ENCODE measurements at regions not wholly inside any gene's neighbourhood (a gene's known extent, or its start where the extent isn't known, plus 50 kb on each side); places are given as distances from the start of the nearest gene placed in this dataset.

DNA sequence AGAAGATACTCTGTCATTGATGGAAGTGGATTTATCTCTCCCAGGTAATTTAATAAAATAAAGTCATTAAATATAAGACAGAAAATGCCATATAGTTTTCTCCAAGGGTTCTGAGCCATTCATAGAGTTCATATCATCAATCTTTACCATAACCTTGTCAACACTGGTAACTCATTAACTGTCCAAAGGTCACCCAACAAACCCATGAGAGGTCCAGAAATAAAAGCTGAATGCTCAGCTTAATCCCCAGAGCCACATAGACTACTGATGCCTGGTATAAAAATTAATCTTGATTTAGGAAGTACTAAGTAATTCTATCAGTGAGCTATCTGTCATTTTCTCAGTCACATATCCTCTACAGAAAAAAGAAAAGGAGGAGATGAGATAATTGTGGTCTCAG is 903.0 kb upstream of the DDX18 start:
- no peak overlapping the region for H3K4me3 Mint-ChIP-seq
- ChIA-PET POLR2A (no interaction called here), CTCF (no interaction called here)
- no peaks in the 10 kb centered on the region for H3K27me3 Mint-ChIP-seq
- DNase-seq = no peak
- H3K27ac Mint-ChIP-seq = no peak overlapping the region
- H3K9me3 Mint-ChIP-seq = no peaks in the 10 kb centered on the region
- H3K4me1 Mint-ChIP-seq = no peaks in the 10 kb centered on the region
- H3K36me3 Mint-ChIP-seq (ENCODE audit: low read depth) = no peaks in the 10 kb centered on the region

DNA sequence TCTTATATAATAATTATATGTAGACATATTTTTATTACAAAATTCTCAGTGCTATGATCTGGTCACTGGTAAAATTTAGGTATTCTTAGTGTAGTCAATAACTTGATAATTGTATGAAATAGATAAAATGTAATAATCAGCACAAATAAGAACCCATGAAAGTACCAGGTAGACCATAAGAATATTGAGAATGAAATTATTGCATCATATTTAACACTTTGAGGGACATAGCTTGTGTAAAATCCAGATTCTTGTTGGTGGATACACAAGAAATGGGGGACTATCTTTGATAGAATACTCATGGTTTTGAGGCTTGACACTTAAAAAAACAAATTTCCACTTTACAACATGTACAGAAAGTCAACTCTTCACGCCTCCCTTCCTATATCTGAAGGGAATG is 898.8 kb upstream of the DDX18 start:
- POLR2A ChIA-PET = no interaction called here

DNA sequence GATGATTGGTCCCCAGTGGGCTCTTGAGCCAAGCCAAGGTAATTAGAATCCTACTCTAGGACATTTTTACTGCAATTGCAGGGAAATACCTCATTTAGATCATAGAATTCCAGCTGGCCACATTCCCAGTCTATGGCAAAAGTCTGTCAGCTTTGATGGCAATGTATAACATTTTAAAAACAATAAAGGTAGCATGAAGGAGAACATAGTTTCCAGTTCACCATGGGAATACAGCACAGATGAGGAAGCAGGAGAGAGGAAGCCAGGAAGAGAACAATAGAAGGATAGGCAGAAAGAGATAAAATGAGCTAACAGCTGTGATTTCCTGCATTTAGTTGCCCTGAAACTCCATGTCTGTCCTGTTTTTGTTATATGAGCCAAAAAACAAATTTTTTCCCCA is 897.3 kb upstream of the DDX18 start:
- H3K27me3 Mint-ChIP-seq = no peaks in the 10 kb centered on the region
- DNase-seq = no peak
- no peak overlapping the region for H3K4me3 Mint-ChIP-seq
- no peak overlapping the region for H3K27ac Mint-ChIP-seq
- CTCF ChIA-PET = no interaction called here
- H3K36me3 Mint-ChIP-seq (ENCODE audit: low read depth) = no peaks in the 10 kb centered on the region
- no peaks in the 10 kb centered on the region for H3K9me3 Mint-ChIP-seq
- POLR2A ChIA-PET = no interaction called here
- no peaks in the 10 kb centered on the region for H3K4me1 Mint-ChIP-seq

More for the DNA sequence above, 898.8 kb upstream of the DDX18 start:
- H3K9me3 Mint-ChIP-seq = no peaks in the 10 kb centered on the region
- H3K4me1 Mint-ChIP-seq = no peaks in the 10 kb centered on the region
- no peaks in the 10 kb centered on the region for H3K27me3 Mint-ChIP-seq
- no peaks in the 10 kb centered on the region for H3K36me3 Mint-ChIP-seq (ENCODE audit: low read depth)
- H3K27ac Mint-ChIP-seq = no peak overlapping the region
- no peak overlapping the region for H3K4me3 Mint-ChIP-seq
- CTCF ChIA-PET = no interaction called here
- DNase-seq = no peak

DNA sequence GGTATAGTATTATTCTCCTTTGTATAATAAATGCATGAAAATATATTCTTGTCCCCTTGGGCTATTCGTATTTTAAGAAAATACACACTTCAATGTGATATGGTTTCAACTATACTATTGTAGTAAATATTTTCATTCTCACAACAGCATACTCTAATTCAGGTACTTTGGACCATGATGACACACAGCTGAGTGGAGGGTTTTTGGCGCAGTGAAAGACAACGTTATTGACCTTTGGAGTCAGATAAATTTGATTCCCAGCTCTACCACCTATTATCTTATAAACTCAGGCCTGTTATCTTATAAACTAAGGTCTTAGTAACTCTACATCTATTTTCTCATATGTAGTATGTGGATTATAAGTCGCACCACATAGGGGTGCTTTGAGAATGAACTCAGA is 895.9 kb upstream of the DDX18 start:
- H3K36me3 Mint-ChIP-seq (ENCODE audit: low read depth) = no peaks in the 10 kb centered on the region
- no peak overlapping the region for H3K27ac Mint-ChIP-seq
- ChIA-PET POLR2A (no interaction called here), CTCF (no interaction called here)
- no peak overlapping the region for H3K4me3 Mint-ChIP-seq
- H3K4me1 Mint-ChIP-seq = no peaks in the 10 kb centered on the region
- H3K9me3 Mint-ChIP-seq = no peaks in the 10 kb centered on the region
- no peak for DNase-seq
- no peaks in the 10 kb centered on the region for H3K27me3 Mint-ChIP-seq

DNA sequence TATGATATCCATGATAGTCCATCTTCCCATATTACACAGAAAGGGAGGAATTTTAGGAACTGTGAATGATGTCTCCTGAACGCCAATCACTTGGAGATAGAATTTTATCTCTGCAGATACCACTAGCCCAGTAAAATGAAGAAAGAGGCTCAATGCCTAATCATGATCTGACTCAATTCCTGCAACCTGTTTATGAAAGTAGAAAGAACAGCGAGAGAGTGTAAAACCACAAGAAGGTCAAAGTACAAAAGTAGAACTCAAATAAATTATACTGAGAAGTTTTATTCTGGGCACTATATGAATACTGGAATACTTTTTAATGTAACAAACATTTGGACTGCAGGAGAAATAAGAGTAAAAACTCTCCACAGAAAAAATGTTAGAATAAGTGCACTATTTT is 892.1 kb upstream of the DDX18 start:
- H3K4me3 Mint-ChIP-seq = no peak overlapping the region
- H3K36me3 Mint-ChIP-seq (ENCODE audit: low read depth) = no peaks in the 10 kb centered on the region
- no peaks in the 10 kb centered on the region for H3K27me3 Mint-ChIP-seq
- DNase-seq = no peak
- ChIA-PET POLR2A (no interaction called here), CTCF (no interaction called here)
- H3K27ac Mint-ChIP-seq = no peak overlapping the region
- H3K4me1 Mint-ChIP-seq = no peaks in the 10 kb centered on the region
- peaks cover under 1% of the 10 kb centered on the region for H3K9me3 Mint-ChIP-seq

DNA sequence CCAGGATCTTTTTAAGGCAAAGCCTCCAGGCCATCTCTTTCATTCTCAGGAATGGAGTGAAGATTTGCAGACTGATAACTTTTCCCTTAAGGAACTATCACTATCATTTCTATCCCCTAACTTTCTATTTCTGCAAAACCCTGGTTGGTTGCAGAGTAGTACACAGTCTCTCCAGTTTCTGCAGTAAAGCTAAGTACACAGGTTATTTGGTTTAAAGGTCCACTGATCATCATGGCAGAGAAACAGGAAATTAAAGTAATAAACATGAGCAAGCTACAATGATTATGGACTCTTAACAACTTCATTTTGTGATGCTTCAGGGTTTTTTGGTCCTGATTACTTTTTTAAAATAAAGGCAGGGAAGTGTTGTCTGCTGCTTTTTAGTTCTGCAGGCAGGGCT is 890.0 kb upstream of the DDX18 start:
- ChIA-PET POLR2A (no interaction called here), CTCF (no interaction called here)
- H3K4me3 Mint-ChIP-seq = no peak overlapping the region
- no peak for DNase-seq
- no peaks in the 10 kb centered on the region for H3K36me3 Mint-ChIP-seq (ENCODE audit: low read depth)
- H3K27ac Mint-ChIP-seq = no peak overlapping the region
- H3K4me1 Mint-ChIP-seq = no peaks in the 10 kb centered on the region
- no peaks in the 10 kb centered on the region for H3K27me3 Mint-ChIP-seq
- peaks cover 2% of the 10 kb centered on the region for H3K9me3 Mint-ChIP-seq

DNA sequence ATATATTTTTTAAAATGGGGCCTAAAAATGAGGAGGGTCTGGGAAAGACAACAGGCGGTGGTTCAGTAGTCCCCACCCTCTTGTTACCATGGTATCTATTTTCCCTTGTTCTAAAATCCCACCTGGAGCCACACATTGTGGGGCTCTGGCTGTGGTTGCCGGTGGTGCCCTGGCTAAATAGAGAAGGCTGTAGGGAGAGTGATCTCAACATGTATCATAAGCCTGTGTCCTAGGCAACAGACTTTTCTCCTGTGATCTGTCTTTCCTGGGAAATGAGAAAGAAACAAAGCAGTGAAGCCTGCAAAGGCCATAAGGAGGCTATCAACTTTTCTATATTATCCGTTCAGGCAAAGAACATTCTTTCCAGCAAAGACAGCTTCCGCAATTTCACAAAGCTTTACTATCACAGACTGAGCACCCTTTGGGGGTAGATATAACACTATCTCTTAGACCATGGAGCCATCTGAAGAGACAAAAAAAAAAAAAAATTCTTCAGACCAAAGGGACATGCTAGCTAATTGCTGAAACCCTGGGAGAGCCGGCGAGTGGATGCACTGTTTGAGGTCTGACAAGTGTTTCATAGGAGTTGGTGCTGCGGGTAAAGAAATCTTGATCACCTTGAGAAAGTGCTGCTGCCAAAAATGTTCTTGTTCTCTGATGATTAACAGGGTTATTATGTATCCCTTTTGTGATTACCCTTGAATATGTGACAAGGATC is 879.2 kb upstream of the DDX18 start:
- no peaks in the 10 kb centered on the region for H3K4me1 Mint-ChIP-seq
- H3K4me3 Mint-ChIP-seq = no peak overlapping the region
- H3K36me3 Mint-ChIP-seq (ENCODE audit: low read depth) = no peaks in the 10 kb centered on the region
- POLR2A ChIA-PET = no interaction called here
- no peak for DNase-seq
- H3K9me3 Mint-ChIP-seq = peaks cover 10% of the 10 kb centered on the region
- no peak overlapping the region for H3K27ac Mint-ChIP-seq
- CTCF ChIA-PET = no interaction called here
- no peaks in the 10 kb centered on the region for H3K27me3 Mint-ChIP-seq

DNA sequence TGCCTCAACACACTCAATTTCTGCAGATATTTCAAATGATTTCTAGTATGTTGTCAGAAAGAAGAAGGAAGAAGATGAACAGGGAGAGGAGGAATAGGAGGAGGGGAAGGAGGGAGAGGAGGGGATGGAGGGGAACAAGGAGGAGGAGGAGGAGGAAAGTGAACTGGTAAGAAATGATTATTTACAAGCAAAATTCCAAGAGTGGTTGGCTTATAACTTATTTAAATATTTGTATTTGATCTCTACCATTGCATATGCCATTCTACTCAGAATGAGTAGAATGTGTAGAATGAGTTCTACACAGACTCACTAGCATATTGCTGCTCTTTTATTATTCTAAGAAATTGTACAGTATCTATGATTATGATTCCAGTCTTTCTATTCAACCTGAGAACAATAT is 866.2 kb upstream of the DDX18 start:
- ChIA-PET CTCF (no interaction called here), POLR2A (no interaction called here)
- Mint-ChIP-seq H3K27ac (no peak overlapping the region), H3K36me3 (ENCODE audit: low read depth) (no peaks in the 10 kb centered on the region), H3K4me3 (no peak overlapping the region), H3K27me3 (no peaks in the 10 kb centered on the region), H3K9me3 (no peaks in the 10 kb centered on the region), H3K4me1 (no peaks in the 10 kb centered on the region)
- DNase-seq = no peak

DNA sequence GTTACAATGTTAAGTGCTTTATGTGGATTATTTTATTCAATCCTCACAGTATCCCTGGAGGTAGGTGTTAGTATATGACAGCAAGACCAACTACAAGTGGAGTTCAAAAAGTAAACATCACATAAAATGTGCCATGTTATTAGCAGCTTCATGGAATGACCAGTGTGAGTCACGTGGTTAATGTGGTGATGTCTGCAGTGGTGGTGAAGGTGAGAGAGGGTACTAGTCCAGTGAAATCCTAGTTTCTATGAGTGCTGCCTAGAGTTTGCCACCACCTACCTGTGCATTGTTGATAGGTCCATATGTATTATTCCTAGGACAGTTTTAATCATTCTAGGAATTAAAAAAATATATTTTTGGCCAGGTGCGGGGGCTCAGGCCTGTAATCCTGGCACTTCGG is 865.2 kb upstream of the DDX18 start:
- Mint-ChIP-seq H3K27me3 (no peaks in the 10 kb centered on the region), H3K9me3 (peaks cover 2% of the 10 kb centered on the region), H3K27ac (no peak overlapping the region), H3K36me3 (ENCODE audit: low read depth) (no peaks in the 10 kb centered on the region), H3K4me3 (no peak overlapping the region), H3K4me1 (no peaks in the 10 kb centered on the region)
- ChIA-PET CTCF (no interaction called here), POLR2A (no interaction called here)
- no peak for DNase-seq

DNA sequence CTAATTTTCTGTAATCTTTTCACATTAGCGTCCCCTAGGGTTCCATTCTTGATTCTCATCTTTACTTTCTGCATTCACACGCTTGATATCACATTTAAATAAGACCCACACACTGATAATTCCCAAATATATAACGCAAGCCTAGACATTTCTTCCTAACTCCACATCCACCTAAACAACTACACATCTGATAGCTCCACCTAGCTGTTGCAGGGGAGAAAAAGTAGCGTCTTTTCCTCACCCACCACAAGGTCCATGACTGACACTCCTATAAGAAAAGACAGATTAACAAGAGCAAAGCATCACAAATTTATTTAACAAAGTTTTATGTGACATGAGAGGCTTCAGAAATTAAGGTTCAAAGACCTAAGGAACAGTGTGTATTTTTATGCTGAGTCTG is 862.2 kb upstream of the DDX18 start:
- peaks cover 14% of the 10 kb centered on the region for H3K9me3 Mint-ChIP-seq
- H3K27me3 Mint-ChIP-seq = no peaks in the 10 kb centered on the region
- no peak overlapping the region for H3K4me3 Mint-ChIP-seq
- no peak for DNase-seq
- H3K27ac Mint-ChIP-seq = no peak overlapping the region
- ChIA-PET POLR2A (no interaction called here), CTCF (no interaction called here)
- H3K36me3 Mint-ChIP-seq (ENCODE audit: low read depth) = no peaks in the 10 kb centered on the region
- H3K4me1 Mint-ChIP-seq = no peaks in the 10 kb centered on the region

DNA sequence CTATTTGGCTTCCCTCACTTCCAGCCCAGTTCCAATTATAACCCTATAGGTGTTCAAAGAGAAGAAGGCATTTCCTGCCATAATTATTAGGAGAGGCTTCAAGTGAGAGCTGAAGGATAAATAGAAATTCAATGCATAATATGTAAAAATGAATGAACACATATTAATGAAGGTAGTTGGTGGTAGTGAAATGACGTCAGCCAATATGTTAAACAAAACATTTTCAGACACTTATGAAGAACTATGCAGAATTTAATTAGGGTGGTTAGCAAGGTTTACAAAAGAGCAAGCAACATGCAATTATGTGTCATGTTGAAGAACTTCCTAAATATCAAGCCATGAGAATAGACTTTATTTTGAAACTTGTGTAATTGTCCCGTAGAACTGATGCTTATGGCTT is 858.8 kb upstream of the DDX18 start:
- DNase-seq = no peak
- Mint-ChIP-seq H3K27ac (no peak overlapping the region), H3K4me1 (no peaks in the 10 kb centered on the region), H3K4me3 (no peak overlapping the region), H3K27me3 (no peaks in the 10 kb centered on the region), H3K9me3 (peaks cover 14% of the 10 kb centered on the region), H3K36me3 (ENCODE audit: low read depth) (no peaks in the 10 kb centered on the region)
- POLR2A ChIA-PET = no interaction called here
- CTCF ChIA-PET = no interaction called here

DNA sequence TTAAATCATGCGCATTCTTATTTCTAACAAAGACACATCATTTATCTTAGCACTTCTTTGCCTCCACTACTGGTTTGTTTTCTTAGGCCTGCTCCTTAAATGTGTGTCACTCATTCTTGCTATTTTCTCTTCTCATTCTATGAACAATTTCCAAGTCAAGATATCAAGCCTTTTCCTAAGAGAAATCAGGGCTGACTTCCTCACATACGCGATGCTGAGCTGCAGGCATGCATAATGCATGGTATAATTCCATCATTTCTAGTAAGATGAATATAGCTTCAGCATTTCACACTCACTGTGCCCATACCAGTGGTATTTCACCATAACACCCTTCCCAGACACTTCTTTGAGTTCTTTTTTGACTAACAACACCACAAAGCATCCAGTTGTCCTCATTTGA is 838.9 kb upstream of the DDX18 start:
- ChIA-PET POLR2A (no interaction called here), CTCF (no interaction called here)
- Mint-ChIP-seq H3K4me1 (no peaks in the 10 kb centered on the region), H3K36me3 (ENCODE audit: low read depth) (no peaks in the 10 kb centered on the region), H3K4me3 (no peak overlapping the region), H3K9me3 (peaks cover 14% of the 10 kb centered on the region), H3K27ac (no peak overlapping the region), H3K27me3 (no peaks in the 10 kb centered on the region)
- DNase-seq = no peak

DNA sequence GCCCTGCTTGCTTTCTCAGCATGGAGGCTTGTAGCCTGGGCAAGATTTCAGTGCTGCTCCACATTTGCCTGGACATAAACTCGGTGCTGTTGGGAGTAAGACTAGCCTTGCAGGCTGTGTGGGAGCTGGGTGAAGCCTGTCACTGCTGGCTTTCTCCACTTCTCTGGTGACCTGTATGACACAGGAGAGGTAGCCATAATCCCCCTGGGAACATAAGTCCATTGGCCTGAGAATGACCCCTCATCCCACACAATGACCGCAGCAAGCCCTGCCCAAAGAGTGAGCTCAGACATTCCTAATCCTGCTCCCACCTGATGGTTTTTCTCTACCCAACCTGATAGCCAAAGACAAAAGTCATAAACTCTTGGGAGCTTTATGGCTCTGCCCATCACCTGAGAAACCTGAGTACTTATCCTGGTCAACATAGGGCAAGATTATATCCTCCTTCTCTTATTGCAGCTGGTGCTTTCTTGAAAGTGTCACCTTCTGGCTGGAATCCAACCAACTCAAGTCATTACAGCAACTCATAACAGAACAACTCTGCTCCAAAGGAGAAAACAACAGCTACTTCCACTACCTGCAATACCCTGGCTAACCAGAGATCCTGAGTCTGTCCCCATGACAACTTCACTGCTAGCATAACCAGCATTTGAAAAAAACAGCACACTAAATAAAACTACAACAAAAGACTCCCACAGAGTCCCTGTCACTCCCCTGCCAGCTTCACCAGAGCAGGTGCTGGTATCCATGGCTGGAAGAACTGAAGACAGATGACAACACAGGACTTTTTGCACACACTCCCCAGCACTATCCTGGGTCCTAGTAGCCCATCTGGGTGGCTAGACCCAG is 834.4 kb upstream of the DDX18 start:
- H3K27ac Mint-ChIP-seq = no peak overlapping the region
- H3K9me3 Mint-ChIP-seq = peaks cover 17% of the 10 kb centered on the region
- no peak overlapping the region for H3K4me3 Mint-ChIP-seq
- CTCF ChIA-PET = no interaction called here
- H3K36me3 Mint-ChIP-seq (ENCODE audit: low read depth) = no peaks in the 10 kb centered on the region
- H3K27me3 Mint-ChIP-seq = no peaks in the 10 kb centered on the region
- DNase-seq = no peak
- no peaks in the 10 kb centered on the region for H3K4me1 Mint-ChIP-seq
- POLR2A ChIA-PET = no interaction called here

DNA sequence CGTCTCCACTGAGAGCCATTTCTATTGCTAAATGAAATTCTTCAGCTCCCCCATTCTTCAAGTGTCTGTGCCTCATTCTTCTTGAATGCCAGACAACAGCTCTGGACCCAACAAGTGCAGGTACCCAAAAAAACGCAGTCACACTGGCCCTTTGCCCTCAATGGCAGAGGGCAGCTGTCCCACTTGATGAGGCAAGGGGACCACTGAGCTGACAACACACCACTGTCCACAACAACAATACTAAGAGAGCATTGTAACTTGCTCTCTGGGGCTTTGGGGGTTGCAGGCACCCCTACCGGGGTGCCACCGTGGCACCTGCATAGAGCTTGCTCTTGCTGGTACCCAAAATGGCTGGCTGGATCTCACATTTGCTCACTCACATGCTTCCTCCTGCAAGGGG is 827.0 kb upstream of the DDX18 start:
- H3K27me3 Mint-ChIP-seq = no peaks in the 10 kb centered on the region

More for the DNA sequence above, 827.0 kb upstream of the DDX18 start:
- H3K9me3 Mint-ChIP-seq = peaks cover 25% of the 10 kb centered on the region
- ChIA-PET POLR2A (no interaction called here), CTCF (no interaction called here)
- DNase-seq = no peak
- no peaks in the 10 kb centered on the region for H3K36me3 Mint-ChIP-seq (ENCODE audit: low read depth)
- H3K4me1 Mint-ChIP-seq = no peaks in the 10 kb centered on the region
- H3K27ac Mint-ChIP-seq = no peak overlapping the region
- H3K4me3 Mint-ChIP-seq = no peak overlapping the region
